ENCODE measurements at regions not wholly inside any gene's neighbourhood (a gene's known extent, or its start where the extent isn't known, plus 50 kb on each side); places are given as distances from the start of the nearest gene placed in this dataset.

DNA sequence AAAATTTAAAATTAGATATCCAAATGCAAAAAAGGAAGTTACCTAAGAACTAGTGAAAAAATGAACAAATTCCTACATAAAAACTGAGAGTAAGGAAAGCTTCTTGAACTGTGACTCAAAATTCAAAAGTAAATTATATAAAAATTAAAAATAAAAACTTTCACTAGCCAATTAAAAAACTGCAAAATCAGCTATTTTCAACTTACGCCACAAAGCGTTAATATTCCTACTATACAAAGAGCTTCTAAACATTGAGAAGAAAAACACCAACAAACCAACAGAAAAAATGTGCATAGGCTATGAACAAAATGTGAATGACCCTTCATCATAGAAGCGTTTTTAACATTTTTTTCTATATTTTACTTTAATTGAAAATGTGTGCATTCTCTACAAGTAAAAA is 445.7 kb downstream of the CDH2 start:
- H3K27ac ChIP-seq (ENCODE audit: low read depth, low read length): no peak overlapping the region
- no peak for FAIRE-seq
- H3K4me1 ChIP-seq (ENCODE audit: insufficient read depth, low read length): no peaks in the 10 kb centered on the region
- H3K27me3 ChIP-seq (ENCODE audit: insufficient read depth, low read length): no peaks in the 10 kb centered on the region
- H3K9ac ChIP-seq (ENCODE audit: low read length): no peak overlapping the region
- H3K79me2 ChIP-seq (ENCODE audit: insufficient read depth, low read length): no peaks in the 10 kb centered on the region
- DNase-seq (ENCODE audit: low read depth): no peak
- no peak overlapping the region for H3K4me2 ChIP-seq (ENCODE audit: low read length)
- no peaks in the 10 kb centered on the region for H4K20me1 ChIP-seq (ENCODE audit: insufficient read depth, low read length)
- no peaks in the 10 kb centered on the region for H3K27me3 Mint-ChIP-seq (ENCODE audit: low read depth, unreplicated experiment)
- no peaks in the 10 kb centered on the region for H3K9me3 Mint-ChIP-seq (ENCODE audit: unreplicated experiment)
- no peaks in the 10 kb centered on the region for H3K36me3 Mint-ChIP-seq (ENCODE audit: low read depth, unreplicated experiment)
- no peak overlapping the region for H3K4me3 Mint-ChIP-seq (ENCODE audit: unreplicated experiment)
- H2AFZ ChIP-seq (ENCODE audit: low read depth, low read length): no peak overlapping the region
- no peak overlapping the region for H3K27ac Mint-ChIP-seq (ENCODE audit: unreplicated experiment)
- H3K4me3 ChIP-seq (ENCODE audit: insufficient read depth, low read depth, low read length): no peak overlapping the region
- H3K36me3 ChIP-seq (ENCODE audit: insufficient read depth, low read length): no peaks in the 10 kb centered on the region
- TF ChIP-seq, protein P1, sequence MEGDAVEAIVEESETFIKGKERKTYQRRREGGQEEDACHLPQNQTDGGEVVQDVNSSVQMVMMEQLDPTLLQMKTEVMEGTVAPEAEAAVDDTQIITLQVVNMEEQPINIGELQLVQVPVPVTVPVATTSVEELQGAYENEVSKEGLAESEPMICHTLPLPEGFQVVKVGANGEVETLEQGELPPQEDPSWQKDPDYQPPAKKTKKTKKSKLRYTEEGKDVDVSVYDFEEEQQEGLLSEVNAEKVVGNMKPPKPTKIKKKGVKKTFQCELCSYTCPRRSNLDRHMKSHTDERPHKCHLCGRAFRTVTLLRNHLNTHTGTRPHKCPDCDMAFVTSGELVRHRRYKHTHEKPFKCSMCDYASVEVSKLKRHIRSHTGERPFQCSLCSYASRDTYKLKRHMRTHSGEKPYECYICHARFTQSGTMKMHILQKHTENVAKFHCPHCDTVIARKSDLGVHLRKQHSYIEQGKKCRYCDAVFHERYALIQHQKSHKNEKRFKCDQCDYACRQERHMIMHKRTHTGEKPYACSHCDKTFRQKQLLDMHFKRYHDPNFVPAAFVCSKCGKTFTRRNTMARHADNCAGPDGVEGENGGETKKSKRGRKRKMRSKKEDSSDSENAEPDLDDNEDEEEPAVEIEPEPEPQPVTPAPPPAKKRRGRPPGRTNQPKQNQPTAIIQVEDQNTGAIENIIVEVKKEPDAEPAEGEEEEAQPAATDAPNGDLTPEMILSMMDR (IDR thresholded peaks at IDR 0.05; ENCODE audit: insufficient read depth, low read depth, low read length): no peak
- no peak for TF ChIP-seq EZH2 (IDR thresholded peaks at IDR 0.05; ENCODE audit: insufficient read depth, low read length)
- H3K4me1 Mint-ChIP-seq (ENCODE audit: low read depth, unreplicated experiment): no peaks in the 10 kb centered on the region
- H3K9me3 ChIP-seq (ENCODE audit: insufficient read depth, low read depth, low read length): peaks cover 6% of the 10 kb centered on the region

DNA sequence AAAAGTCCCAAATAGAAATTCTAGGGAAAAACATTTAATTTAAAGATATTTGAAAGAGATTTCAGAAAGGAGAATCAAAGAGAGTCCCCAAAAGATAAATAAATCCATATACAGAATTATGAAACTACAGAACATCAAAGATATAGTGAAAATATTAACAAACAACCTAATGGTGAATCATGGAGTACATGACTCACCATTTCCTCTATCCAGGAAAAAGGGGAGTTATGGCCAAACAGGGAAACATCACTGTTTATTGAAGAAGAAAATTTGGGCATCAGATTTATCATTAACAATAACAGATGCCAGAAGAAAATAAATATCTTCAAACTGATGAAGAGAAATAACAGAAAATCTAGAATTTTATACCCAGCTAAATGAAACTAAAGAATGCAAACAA is 448.3 kb downstream of the CDH2 start:
- Mint-ChIP-seq H3K4me3 (ENCODE audit: unreplicated experiment) (no peak overlapping the region), H3K4me1 (ENCODE audit: low read depth, unreplicated experiment) (peaks cover 5% of the 10 kb centered on the region), H3K27me3 (ENCODE audit: low read depth, unreplicated experiment) (no peaks in the 10 kb centered on the region), H3K36me3 (ENCODE audit: low read depth, unreplicated experiment) (no peaks in the 10 kb centered on the region), H3K27ac (ENCODE audit: unreplicated experiment) (no peak overlapping the region), H3K9me3 (ENCODE audit: unreplicated experiment) (no peaks in the 10 kb centered on the region)
- FAIRE-seq (no peak), DNase-seq (ENCODE audit: low read depth) (no peak)
- peaks cover under 1% of the 10 kb centered on the region for H3K4me1 ChIP-seq (ENCODE audit: insufficient read depth, low read length)
- H3K9me3 ChIP-seq (ENCODE audit: insufficient read depth, low read depth, low read length): peaks cover 6% of the 10 kb centered on the region
- H3K36me3 ChIP-seq (ENCODE audit: insufficient read depth, low read length): no peaks in the 10 kb centered on the region
- H3K79me2 ChIP-seq (ENCODE audit: insufficient read depth, low read length): no peaks in the 10 kb centered on the region
- no peak overlapping the region for H3K4me2 ChIP-seq (ENCODE audit: low read length)
- TF ChIP-seq, protein P1 (IDR thresholded peaks at IDR 0.05; ENCODE audit: insufficient read depth, low read depth, low read length): no peak
- no peak for TF ChIP-seq EZH2 (IDR thresholded peaks at IDR 0.05; ENCODE audit: insufficient read depth, low read length)
- no peak overlapping the region for H3K9ac ChIP-seq (ENCODE audit: low read length)
- no peak overlapping the region for H2AFZ ChIP-seq (ENCODE audit: low read depth, low read length)
- H3K4me3 ChIP-seq (ENCODE audit: insufficient read depth, low read depth, low read length): no peak overlapping the region
- no peaks in the 10 kb centered on the region for H4K20me1 ChIP-seq (ENCODE audit: insufficient read depth, low read length)
- no peaks in the 10 kb centered on the region for H3K27me3 ChIP-seq (ENCODE audit: insufficient read depth, low read length)
- H3K27ac ChIP-seq (ENCODE audit: low read depth, low read length): no peak overlapping the region

DNA sequence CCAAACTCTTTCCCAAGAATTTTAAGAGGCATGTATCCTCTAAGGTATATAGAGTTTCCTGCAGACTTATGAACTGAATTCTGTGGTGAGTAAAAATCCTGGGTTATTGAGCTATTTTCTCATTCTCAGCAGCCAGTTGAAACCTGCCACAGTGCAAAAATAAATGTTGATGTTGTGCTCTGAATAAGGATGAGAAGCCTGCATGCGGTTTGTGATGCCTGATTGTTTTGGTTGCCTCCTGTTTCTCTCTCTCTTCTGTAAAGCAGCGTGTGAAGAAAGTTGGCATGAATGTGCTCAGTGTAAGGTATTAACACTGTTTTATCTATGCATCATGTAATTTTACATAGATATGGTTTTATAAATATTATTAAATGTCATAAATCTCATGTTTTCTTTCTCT is 452.6 kb downstream of the CDH2 start:
- no peak overlapping the region for H3K4me3 ChIP-seq (ENCODE audit: insufficient read depth, low read depth, low read length)
- FAIRE-seq: no peak
- no peaks in the 10 kb centered on the region for H3K27me3 Mint-ChIP-seq (ENCODE audit: low read depth, unreplicated experiment)
- H3K36me3 ChIP-seq (ENCODE audit: insufficient read depth, low read length): no peaks in the 10 kb centered on the region
- peaks cover 3% of the 10 kb centered on the region for H3K9me3 ChIP-seq (ENCODE audit: insufficient read depth, low read depth, low read length)
- no peak overlapping the region for H2AFZ ChIP-seq (ENCODE audit: low read depth, low read length)
- no peaks in the 10 kb centered on the region for H4K20me1 ChIP-seq (ENCODE audit: insufficient read depth, low read length)
- no peak overlapping the region for H3K4me2 ChIP-seq (ENCODE audit: low read length)
- no peak overlapping the region for H3K27ac ChIP-seq (ENCODE audit: low read depth, low read length)
- peaks cover 7% of the 10 kb centered on the region for H3K4me1 ChIP-seq (ENCODE audit: insufficient read depth, low read length)
- H3K9ac ChIP-seq (ENCODE audit: low read length): no peak overlapping the region
- peaks cover 13% of the 10 kb centered on the region for H3K4me1 Mint-ChIP-seq (ENCODE audit: low read depth, unreplicated experiment)
- no peaks in the 10 kb centered on the region for H3K9me3 Mint-ChIP-seq (ENCODE audit: unreplicated experiment)
- H3K36me3 Mint-ChIP-seq (ENCODE audit: low read depth, unreplicated experiment): no peaks in the 10 kb centered on the region
- no peak for TF ChIP-seq EZH2 (IDR thresholded peaks at IDR 0.05; ENCODE audit: insufficient read depth, low read length)
- TF ChIP-seq, protein P1 (IDR thresholded peaks at IDR 0.05; ENCODE audit: insufficient read depth, low read depth, low read length): no peak
- DNase-seq (ENCODE audit: low read depth): no peak
- H3K4me3 Mint-ChIP-seq (ENCODE audit: unreplicated experiment): no peak overlapping the region
- H3K79me2 ChIP-seq (ENCODE audit: insufficient read depth, low read length): no peaks in the 10 kb centered on the region
- H3K27ac Mint-ChIP-seq (ENCODE audit: unreplicated experiment): no peak overlapping the region
- no peaks in the 10 kb centered on the region for H3K27me3 ChIP-seq (ENCODE audit: insufficient read depth, low read length)

Data from astrocyte (in vitro differentiated cells and primary cell).